Endothelial cell of umbilical vein (primary cell): ENCODE measurements at regions not wholly inside any gene's neighbourhood (a gene's known extent, or its start where the extent isn't known, plus 50 kb on each side); places are given as distances from the start of the nearest gene placed in this dataset. TPM values are rescaled to one million over a fixed set of nuclear protein-coding genes. Genes with fewer than 3 reads are reported as not detected.

Source experiments
- BruUV-seq: library from RNA; stranded (reverse); fragments of 400-500 nt; replicated peaks from 2 replicates; lab custom pipeline; 2021; lab: Mats Ljungman, UMichigan
- CTCF ChIA-PET: fragments of 300-600, 350-600 bp; sonication (Branson Sonifier 250); formaldehyde crosslinking; loops from one replicate; lab custom pipeline; 2021; ENCODE audit warnings: antibody characterized with exemption, inconsistent platforms; lab: Charles Lee
- POLR2A ChIA-PET: fragments of 300-600, 350-600 bp; sonication (Branson Sonifier 250); formaldehyde crosslinking; loops from one replicate; lab custom pipeline; 2021; ENCODE audit warnings: antibody characterized with exemption, inconsistent platforms; lab: Charles Lee
- DNase-seq: peaks from one replicate; pipeline ENCODE4 v3.0.0-alpha.2; 2011; ENCODE audit warnings: low read depth, low spot score
- FAIRE-seq: peaks from 2 replicates; lab custom pipeline; 2011; peaks lifted over from hg19 to GRCh38; lab: Jason Lieb, UNC
- H2AFZ ChIP-seq: 2 replicates; pipeline ENCODE4 v1.6.0; 2012; ENCODE audit warnings: low read depth, low read length, control low read depth, inconsistent platforms
- H3K27ac ChIP-seq: 2 replicates; pipeline ENCODE4 v1.5.1; 2011; ENCODE audit warnings: low read depth, mild to moderate bottlenecking, control low read depth, low read length, moderate library complexity; ENCODE audit not compliant: insufficient read depth
- H3K27me3 ChIP-seq, 2 experiments: 2 replicates each; pipeline versions ENCODE4 v1.6.0 to v1.6.1; 2011; ENCODE audit warnings: low read length in 2 of 2, mixed read lengths in 1 of 2; ENCODE audit not compliant: control insufficient read depth in 2 of 2, insufficient read depth in 2 of 2
- H3K36me3 ChIP-seq, 2 experiments: 2 replicates in 1 of 2; 3 replicates in 1 of 2; pipeline ENCODE4 v1.5.1; 2011; ENCODE audit warnings: low read length in 2 of 2, mild to moderate bottlenecking in 1 of 2, moderate library complexity in 1 of 2; ENCODE audit not compliant: control insufficient read depth in 2 of 2, insufficient read depth in 2 of 2; ENCODE audit errors: extremely low read depth in 1 of 2
- H3K4me1 ChIP-seq: 3 replicates; pipeline ENCODE4 v1.5.1; 2011; ENCODE audit warnings: mild to moderate bottlenecking, low read length; ENCODE audit not compliant: control insufficient read depth, insufficient read depth; ENCODE audit errors: extremely low read depth
- H3K4me2 ChIP-seq: 2 replicates; pipeline ENCODE4 v1.6.1; 2011; ENCODE audit warnings: low read length, control low read depth, mixed read lengths; ENCODE audit not compliant: insufficient read depth
- H3K4me3 ChIP-seq, 3 experiments: fragments of 200-600 bp in 1 of 3; sonication (generic), shearing (Covaris generic) in 1 of 3; replicated peaks in 1 of 3; 2 replicates each; pipeline ENCODE4 v1.5.1; 2011 to 2016; ENCODE audit warnings: control low read depth in 3 of 3, low read length in 3 of 3, mild to moderate bottlenecking in 2 of 3, inconsistent platforms in 1 of 3, low read depth in 1 of 3, moderate library complexity in 1 of 3; ENCODE audit not compliant: insufficient read depth in 1 of 3
- H3K79me2 ChIP-seq: 2 replicates; pipeline ENCODE4 v1.6.0; 2012; ENCODE audit warnings: low read length, inconsistent platforms; ENCODE audit not compliant: control insufficient read depth, insufficient read depth
- H3K9ac ChIP-seq: replicated peaks from 2 replicates; pipeline ENCODE3; 2011; ENCODE audit warnings: low read length, control low read depth; ENCODE audit not compliant: insufficient read depth; ENCODE audit errors: extremely low read depth
- H3K9me1 ChIP-seq: replicated peaks from 3 replicates; pipeline ENCODE4 v1.6.0; 2011; ENCODE audit warnings: mild to moderate bottlenecking, low read length; ENCODE audit not compliant: control insufficient read depth, insufficient read depth; ENCODE audit errors: extremely low read depth
- H3K9me3 ChIP-seq: replicated peaks from 2 replicates; pipeline ENCODE4 v1.5.1; 2012; ENCODE audit warnings: low read length, inconsistent platforms; ENCODE audit not compliant: control insufficient read depth, insufficient read depth
- H4K20me1 ChIP-seq: replicated peaks from 2 replicates; pipeline ENCODE3; 2011; ENCODE audit warnings: mild to moderate bottlenecking, low read length; ENCODE audit not compliant: control insufficient read depth, insufficient read depth; ENCODE audit errors: extremely low read depth
- CTCF ChIP-seq, 2 donors: IDR thresholded peaks; 1 replicate in 1 of 2; 2 replicates in 1 of 2; pipeline ENCODE4 v1.5.1; 2011; ENCODE audit warnings: low read length in 2 of 2, mild to moderate bottlenecking in 2 of 2, moderate library complexity in 2 of 2, control low read depth in 1 of 2, inconsistent platforms in 1 of 2, low read depth in 1 of 2; ENCODE audit not compliant: insufficient read depth in 1 of 2; ENCODE audit errors: extremely low read depth in 1 of 2
- EZH2 ChIP-seq: IDR thresholded peaks from 2 replicates; pipeline ENCODE4 v1.6.1; 2012; ENCODE audit warnings: borderline replicate concordance, low read depth, mild to moderate bottlenecking, moderate library complexity, low read length, inconsistent platforms; ENCODE audit not compliant: severe bottlenecking
- FOS ChIP-seq: IDR thresholded peaks from 2 replicates; pipeline ENCODE4 v1.6.1; 2011; ENCODE audit warnings: mild to moderate bottlenecking, low read length, moderate library complexity, borderline replicate concordance; ENCODE audit not compliant: insufficient read depth
- GATA2 ChIP-seq: IDR thresholded peaks from 2 replicates; pipeline ENCODE4 v1.7.0; 2011; ENCODE audit warnings: low read depth, mild to moderate bottlenecking, moderate library complexity, mixed read lengths, low read length; ENCODE audit not compliant: insufficient read length, insufficient read depth
- JUN ChIP-seq: IDR thresholded peaks from 2 replicates; pipeline ENCODE4 v1.6.1; 2011; ENCODE audit warnings: borderline replicate concordance, low read depth; ENCODE audit not compliant: insufficient read length, insufficient read depth
- MAX ChIP-seq: IDR thresholded peaks from 2 replicates; pipeline ENCODE4 v1.6.1; 2011; ENCODE audit not compliant: insufficient read depth, insufficient read length
- MYC ChIP-seq: IDR thresholded peaks from one replicate; pipeline ENCODE4 v1.6.1; 2011; ENCODE audit warnings: mild to moderate bottlenecking, low read depth, low read length
- POLR2A ChIP-seq: IDR thresholded peaks from 2 replicates; pipeline ENCODE4 v1.6.1; 2012; ENCODE audit warnings: low read depth, mild to moderate bottlenecking, control low read depth, low read length
- POLR2AphosphoS5 ChIP-seq: IDR thresholded peaks from 2 replicates; pipeline ENCODE4 v1.6.1; 2012; ENCODE audit warnings: low read depth, mild to moderate bottlenecking, control low read depth, low read length, moderate library complexity; ENCODE audit not compliant: insufficient read depth
- dilution Hi-C: fragments of 300-500 bp; cut with MboI; formaldehyde crosslinking; loops from one replicate; pipeline ENCODE4 v1.15.0; 2019; ENCODE audit warnings: low sequenced_read_pairs; ENCODE audit not compliant: extremely low pct_ligation_motif_present
- intact Hi-C: fragments of 100-400 bp; cut with micrococcal nuclease; formaldehyde crosslinking; loops from one replicate; pipeline ENCODE4 v1.10.0; 2022
- small RNA-seq: library from RNA; depleted of rRNA; stranded (forward); fragments of <200 nt; gene quantifications from one replicate; pipeline ENCODE3, GENCODE V24; 2012; ENCODE audit warnings: low replicate concordance, low read depth; ENCODE audit not compliant: insufficient read depth, insufficient read length

- no peak overlapping the region for H3K4me3 ChIP-seq
- no peaks in the 10 kb centered on the region for H4K20me1 ChIP-seq
- dilution Hi-C loops (no loop called here), intact Hi-C loops (no loop called here)
- DNase-seq (no peak), FAIRE-seq (no peak)
- TF ChIP-seq EZH2: no peak
- TF ChIP-seq FOS: no peak
- TF ChIP-seq MYC: no peak
- no peak for TF ChIP-seq POLR2AphosphoS5
- no peak for TF ChIP-seq JUN
- no peak for TF ChIP-seq POLR2A
- no peak for TF ChIP-seq GATA2
- no peak for TF ChIP-seq CTCF (IDR thresholded peaks at IDR 0.05; ENCODE audit: extremely low read depth in 1 of 2, insufficient read depth in 1 of 2, low read depth in 1 of 2, low read length in 2 of 2)
- no peak for TF ChIP-seq MAX
- no peak overlapping the region for H3K4me2 ChIP-seq
- H3K27ac ChIP-seq: no peak overlapping the region
- no TSS peak for BruUV-seq
- H2AFZ ChIP-seq: no peak overlapping the region
- ChIA-PET CTCF (interaction anchor here (1.5 kb wide), 1 partner anchor 186 kb away, joined by 4 read pairs; no protein-coding TSS in a partner anchor), POLR2A (no interaction called here)
- H3K9me1 ChIP-seq: no peaks in the 10 kb centered on the region
- no peak overlapping the region for H3K9ac ChIP-seq
- H3K36me3 ChIP-seq: no peaks in the 10 kb centered on the region
- H3K27me3 ChIP-seq: no peaks in the 10 kb centered on the region
- H3K79me2 ChIP-seq: no peaks in the 10 kb centered on the region
- H3K4me1 ChIP-seq: no peaks in the 10 kb centered on the region
- no peaks in the 10 kb centered on the region for H3K9me3 ChIP-seq
These were observed 49.9 kb upstream of the AHR start for GRCh38 chr7:17248527-17248926.

Small RNAs in the stretch of these regions (small RNA-seq; reads per million reads assigned to genes)
- gene RF00017: not detected
